Activated T-cell treated with anti-CD3 and anti-CD28 coated beads, Interleukin-2, amount 50 U/mL, for 24 hours (primary cell): ENCODE measurements at regions not wholly inside any gene's neighbourhood (a gene's known extent, or its start where the extent isn't known, plus 50 kb on each side); places are given as distances from the start of the nearest gene placed in this dataset.
"Not testable (repeated sequence)": the region's sequence is repeated elsewhere in the genome, so short reads cannot be mapped to it uniquely, and the experiment has no call there.

Experiments
- DNase-seq: peaks from one replicate; pipeline ENCODE4 v3.0.0-alpha.2; 2020
- H3K27ac Mint-ChIP-seq: 2 replicates; pipeline ENCODE4 v1.8.0; 2020; ENCODE audit warnings: mild to moderate bottlenecking, mixed read lengths
- H3K27me3 Mint-ChIP-seq: 2 replicates; pipeline ENCODE4 v1.8.0; 2020; ENCODE audit warnings: mixed read lengths
- H3K36me3 Mint-ChIP-seq: 2 replicates; pipeline ENCODE4 v1.8.0; 2020; ENCODE audit warnings: low read depth, mixed read lengths
- H3K4me1 Mint-ChIP-seq: 2 replicates; pipeline ENCODE4 v1.8.0; 2020; ENCODE audit warnings: low read depth, mixed read lengths
- H3K4me3 Mint-ChIP-seq: 2 replicates; pipeline ENCODE4 v1.8.0; 2020; ENCODE audit warnings: mild to moderate bottlenecking, moderate library complexity, mixed read lengths
- H3K9me3 Mint-ChIP-seq: 2 replicates; pipeline ENCODE4 v1.8.0; 2020; ENCODE audit warnings: mixed read lengths

- no peak overlapping the region for H3K4me3 Mint-ChIP-seq
- no peaks in the 10 kb centered on the region for H3K4me1 Mint-ChIP-seq
- H3K9me3 Mint-ChIP-seq: peaks cover 3% of the 10 kb centered on the region
- H3K27ac Mint-ChIP-seq: no peak overlapping the region
- H3K27me3 Mint-ChIP-seq: no peaks in the 10 kb centered on the region
- no peaks in the 10 kb centered on the region for H3K36me3 Mint-ChIP-seq
- no peak for DNase-seq
Measured at GRCh38 chr5:106086352-106086751, 1584.4 kb downstream of the EFNA5 start.

- Mint-ChIP-seq H3K4me1 (no peaks in the 10 kb centered on the region), H3K27ac (no peak overlapping the region), H3K36me3 (no peaks in the 10 kb centered on the region), H3K27me3 (no peaks in the 10 kb centered on the region), H3K9me3 (peaks cover 3% of the 10 kb centered on the region), H3K4me3 (no peak overlapping the region)
- DNase-seq: no peak
Measured at GRCh38 chr5:106085556-106085955, 1585.2 kb downstream of the EFNA5 start.

GRCh38 chr5:106085136-106085535 is 1585.6 kb downstream of the EFNA5 start:
- H3K4me1 Mint-ChIP-seq: no peaks in the 10 kb centered on the region
- DNase-seq: no peak
- H3K27ac Mint-ChIP-seq: no peak overlapping the region

GRCh38 chr5:106080535-106080934 is 1590.2 kb downstream of the EFNA5 start:
- peaks cover 3% of the 10 kb centered on the region for H3K9me3 Mint-ChIP-seq
- H3K27ac Mint-ChIP-seq: no peak overlapping the region
- no peak for DNase-seq
- no peaks in the 10 kb centered on the region for H3K27me3 Mint-ChIP-seq
- no peaks in the 10 kb centered on the region for H3K36me3 Mint-ChIP-seq
- H3K4me1 Mint-ChIP-seq: no peaks in the 10 kb centered on the region
- H3K4me3 Mint-ChIP-seq: no peak overlapping the region

More at GRCh38 chr5:106085136-106085535, 1585.6 kb downstream of the EFNA5 start:
- Mint-ChIP-seq H3K27me3 (no peaks in the 10 kb centered on the region), H3K36me3 (no peaks in the 10 kb centered on the region), H3K4me3 (no peak overlapping the region), H3K9me3 (peaks cover 3% of the 10 kb centered on the region)

- Mint-ChIP-seq H3K9me3 (peaks cover 5% of the 10 kb centered on the region), H3K4me3 (no peak overlapping the region), H3K27ac (no peak overlapping the region), H3K27me3 (no peaks in the 10 kb centered on the region), H3K4me1 (no peaks in the 10 kb centered on the region), H3K36me3 (no peaks in the 10 kb centered on the region)
- DNase-seq: no peak
Measured at GRCh38 chr5:106076655-106077054, 1594.1 kb downstream of the EFNA5 start.

- Mint-ChIP-seq H3K4me3 (no peak overlapping the region), H3K27me3 (no peaks in the 10 kb centered on the region), H3K9me3 (peaks cover 10% of the 10 kb centered on the region), H3K4me1 (no peaks in the 10 kb centered on the region), H3K27ac (no peak overlapping the region), H3K36me3 (no peaks in the 10 kb centered on the region)
- DNase-seq: no peak
Measured at GRCh38 chr5:106072208-106072607, 1598.5 kb downstream of the EFNA5 start.

GRCh38 chr5:106047341-106047740 is 1623.4 kb downstream of the EFNA5 start:
- H3K27me3 Mint-ChIP-seq: no peaks in the 10 kb centered on the region
- no peaks in the 10 kb centered on the region for H3K4me1 Mint-ChIP-seq

GRCh38 chr5:106032069-106032468 is 1638.7 kb downstream of the EFNA5 start:
- H3K27me3 Mint-ChIP-seq, H3K27ac Mint-ChIP-seq, DNase-seq, H3K36me3 Mint-ChIP-seq, H3K4me3 Mint-ChIP-seq, H3K4me1 Mint-ChIP-seq: not testable (repeated sequence)
- peaks cover 12% of the 10 kb centered on the region for H3K9me3 Mint-ChIP-seq

More at GRCh38 chr5:106047341-106047740, 1623.4 kb downstream of the EFNA5 start:
- Mint-ChIP-seq H3K9me3 (peaks cover 7% of the 10 kb centered on the region), H3K27ac (no peak overlapping the region), H3K36me3 (no peaks in the 10 kb centered on the region), H3K4me3 (no peak overlapping the region)
- no peak for DNase-seq

GRCh38 chr5:106028314-106028713 is 1642.4 kb downstream of the EFNA5 start:
- DNase-seq: no peak
- Mint-ChIP-seq H3K9me3 (peaks cover 16% of the 10 kb centered on the region), H3K27me3 (no peaks in the 10 kb centered on the region), H3K27ac (no peak overlapping the region), H3K4me1 (no peaks in the 10 kb centered on the region), H3K4me3 (no peak overlapping the region), H3K36me3 (no peaks in the 10 kb centered on the region)

- Mint-ChIP-seq H3K36me3 (no peaks in the 10 kb centered on the region), H3K27me3 (no peaks in the 10 kb centered on the region), H3K4me1 (no peaks in the 10 kb centered on the region), H3K4me3 (no peak overlapping the region), H3K27ac (no peak overlapping the region), H3K9me3 (peaks cover 15% of the 10 kb centered on the region)
- no peak for DNase-seq
Measured at GRCh38 chr5:106020894-106021293, 1649.8 kb downstream of the EFNA5 start.

GRCh38 chr5:106019261-106019660 is 1651.5 kb downstream of the EFNA5 start:
- H3K27ac Mint-ChIP-seq: no peak overlapping the region
- no peaks in the 10 kb centered on the region for H3K36me3 Mint-ChIP-seq
- peaks cover 14% of the 10 kb centered on the region for H3K9me3 Mint-ChIP-seq
- H3K4me3 Mint-ChIP-seq: no peak overlapping the region
- H3K4me1 Mint-ChIP-seq: no peaks in the 10 kb centered on the region
- DNase-seq: no peak
- H3K27me3 Mint-ChIP-seq: no peaks in the 10 kb centered on the region

GRCh38 chr5:106017243-106017857 is 1653.4 kb downstream of the EFNA5 start:
- no peaks in the 10 kb centered on the region for H3K27me3 Mint-ChIP-seq
- H3K4me1 Mint-ChIP-seq: no peaks in the 10 kb centered on the region
- no peaks in the 10 kb centered on the region for H3K36me3 Mint-ChIP-seq
- H3K4me3 Mint-ChIP-seq: no peak overlapping the region
- H3K27ac Mint-ChIP-seq: no peak overlapping the region
- peaks cover 14% of the 10 kb centered on the region for H3K9me3 Mint-ChIP-seq
- DNase-seq: no peak

- no peaks in the 10 kb centered on the region for H3K36me3 Mint-ChIP-seq
- H3K27me3 Mint-ChIP-seq: no peaks in the 10 kb centered on the region
- no peaks in the 10 kb centered on the region for H3K4me1 Mint-ChIP-seq
- H3K4me3 Mint-ChIP-seq: no peak overlapping the region
- H3K27ac Mint-ChIP-seq: no peak overlapping the region
- peaks cover 13% of the 10 kb centered on the region for H3K9me3 Mint-ChIP-seq
- no peak for DNase-seq
Measured at GRCh38 chr5:106014262-106014661, 1656.5 kb downstream of the EFNA5 start.

- H3K4me1 Mint-ChIP-seq: no peaks in the 10 kb centered on the region
- peaks cover 20% of the 10 kb centered on the region for H3K9me3 Mint-ChIP-seq
- DNase-seq: no peak
Measured at GRCh38 chr5:106006242-106006641, 1664.5 kb downstream of the EFNA5 start.

GRCh38 chr5:105998991-105999390 is 1671.7 kb downstream of the EFNA5 start:
- not testable (repeated sequence) for H3K36me3 Mint-ChIP-seq, H3K4me3 Mint-ChIP-seq, H3K27ac Mint-ChIP-seq, H3K4me1 Mint-ChIP-seq, DNase-seq, H3K27me3 Mint-ChIP-seq
- peaks cover 17% of the 10 kb centered on the region for H3K9me3 Mint-ChIP-seq

More at GRCh38 chr5:106006242-106006641, 1664.5 kb downstream of the EFNA5 start:
- Mint-ChIP-seq H3K27me3 (no peaks in the 10 kb centered on the region), H3K4me3 (no peak overlapping the region), H3K27ac (no peak overlapping the region), H3K36me3 (no peaks in the 10 kb centered on the region)

GRCh38 chr5:105993027-105993426 is 1677.7 kb downstream of the EFNA5 start:
- H3K27ac Mint-ChIP-seq: no peak overlapping the region
- H3K9me3 Mint-ChIP-seq: peaks cover 6% of the 10 kb centered on the region
- H3K27me3 Mint-ChIP-seq: no peaks in the 10 kb centered on the region
- no peak for DNase-seq
- H3K4me1 Mint-ChIP-seq: no peaks in the 10 kb centered on the region
- H3K4me3 Mint-ChIP-seq: no peak overlapping the region
- no peaks in the 10 kb centered on the region for H3K36me3 Mint-ChIP-seq
